GM23338 (cell line): ENCODE measurements at regions not wholly inside any gene's neighbourhood (a gene's known extent, or its start where the extent isn't known, plus 50 kb on each side); places are given as distances from the start of the nearest gene placed in this dataset.
"Not testable (repeated sequence)": the region's sequence is repeated elsewhere in the genome, so short reads cannot be mapped to it uniquely, and the experiment has no call there.

ENCODE experiments used
- ATAC-seq: fragments of 200-7000 bp; cut with Tn5 transposase; 3 replicates; pipeline ENCODE4 v1.9.1; 2020
- DNase-seq: peaks from one replicate; pipeline ENCODE4 v3.0.0-alpha.2; 2015; ENCODE audit warnings: low spot score
- H2AFZ ChIP-seq: fragments of 200-600 bp; sonication (generic); 2 replicates; pipeline ENCODE4 v1.8.0; 2016; ENCODE audit warnings: antibody characterized with exemption, mild to moderate bottlenecking, moderate library complexity
- H3F3A ChIP-seq: fragments of 200-600 bp; sonication (generic); replicated peaks from 2 replicates; pipeline ENCODE4 v1.8.0; 2017; ENCODE audit warnings: antibody characterized with exemption, mixed run types, low read depth
- H3K27ac ChIP-seq: fragments of 200-600 bp; sonication (generic); 2 replicates; pipeline ENCODE4 v1.6.1; 2016; ENCODE audit warnings: low read depth
- H3K27me3 ChIP-seq: fragments of 200-600 bp; sonication (generic); 2 replicates; pipeline ENCODE4 v1.8.0; 2016; ENCODE audit warnings: mild to moderate bottlenecking, mixed run types, moderate library complexity; ENCODE audit not compliant: insufficient read depth
- H3K36me3 ChIP-seq: fragments of 200-600 bp; sonication (generic); 2 replicates; pipeline ENCODE4 v1.8.0; 2016; ENCODE audit warnings: mild to moderate bottlenecking; ENCODE audit not compliant: insufficient read depth
- H3K4me1 ChIP-seq: fragments of 200-600 bp; sonication (generic); 2 replicates; pipeline ENCODE4 v1.8.0; 2016; ENCODE audit warnings: mild to moderate bottlenecking, moderate library complexity; ENCODE audit not compliant: insufficient read depth
- H3K4me2 ChIP-seq: fragments of 200-600 bp; sonication (generic); 2 replicates; pipeline ENCODE4 v1.7.1; 2017; ENCODE audit warnings: mixed run types
- H3K4me3 ChIP-seq: fragments of 200-600 bp; sonication (generic); 2 replicates; pipeline ENCODE4 v1.6.1; 2016; ENCODE audit warnings: mixed run types
- H3K79me2 ChIP-seq: fragments of 200-600 bp; sonication (generic); replicated peaks from 2 replicates; pipeline ENCODE4 v1.8.0; 2017; ENCODE audit warnings: mild to moderate bottlenecking; ENCODE audit not compliant: insufficient read depth
- H3K9me2 ChIP-seq: fragments of 200-600 bp; sonication (generic); 2 replicates; pipeline ENCODE4 v1.8.0; 2017; ENCODE audit not compliant: insufficient read depth
- H4K20me1 ChIP-seq: fragments of 200-600 bp; sonication (generic); replicated peaks from 2 replicates; pipeline ENCODE4 v1.8.0; 2017; ENCODE audit warnings: mild to moderate bottlenecking; ENCODE audit not compliant: insufficient read depth
- H3K27ac Mint-ChIP-seq: 2 replicates; pipeline ENCODE4 v1.8.0; 2020; ENCODE audit warnings: inconsistent platforms, mild to moderate bottlenecking, moderate library complexity, mixed read lengths
- H3K27me3 Mint-ChIP-seq: 3 replicates; pipeline ENCODE4 v1.8.0; 2022; ENCODE audit warnings: low read depth, mild to moderate bottlenecking, moderate library complexity, mixed read lengths, inconsistent platforms; ENCODE audit not compliant: insufficient read depth, poor library complexity
- H3K36me3 Mint-ChIP-seq: 3 replicates; pipeline ENCODE4 v1.8.0; 2021; ENCODE audit warnings: low read depth, mild to moderate bottlenecking, inconsistent platforms, moderate library complexity, mixed read lengths
- H3K4me1 Mint-ChIP-seq: 3 replicates; pipeline ENCODE4 v1.8.0; 2020; ENCODE audit warnings: mild to moderate bottlenecking, inconsistent platforms, mixed read lengths
- H3K4me3 Mint-ChIP-seq: 3 replicates; pipeline ENCODE4 v1.8.0; 2021; ENCODE audit warnings: moderate library complexity, mild to moderate bottlenecking, inconsistent platforms, mixed read lengths
- H3K9me3 Mint-ChIP-seq: 3 replicates; pipeline ENCODE4 v1.8.0; 2020; ENCODE audit warnings: moderate library complexity, mild to moderate bottlenecking, inconsistent platforms, mixed read lengths
- CREB1 ChIP-seq: fragments of 250-450 bp; sonication (Bioruptor Pico); IDR thresholded peaks from 2 replicates; pipeline ENCODE4 v1.5.0; 2020; ENCODE audit warnings: low read depth, mild to moderate bottlenecking, moderate library complexity
- EZH2 ChIP-seq: fragments of 200-600 bp; sonication (generic); IDR thresholded peaks from one replicate; pipeline ENCODE4 v1.8.0; 2017; ENCODE audit warnings: antibody characterized with exemption, mild to moderate bottlenecking, low read depth; ENCODE audit not compliant: unreplicated experiment
- NANOG ChIP-seq: IDR thresholded peaks from 2 replicates; pipeline ENCODE4 v1.6.1; 2016; ENCODE audit warnings: antibody characterized with exemption, borderline replicate concordance
- POLR2AphosphoS5 ChIP-seq: IDR thresholded peaks from 2 replicates; pipeline ENCODE4 v1.6.1; 2016; ENCODE audit warnings: antibody characterized with exemption, low read depth
- STAT1 ChIP-seq: IDR thresholded peaks from one replicate; pipeline ENCODE4 v1.6.1; 2016; ENCODE audit warnings: antibody characterized with exemption; ENCODE audit not compliant: unreplicated experiment
- ZNF331 ChIP-seq: fragments of 250-450 bp; sonication (Bioruptor Pico); IDR thresholded peaks from 2 replicates; pipeline ENCODE4 v1.5.0; 2020; ENCODE audit warnings: low read depth, mild to moderate bottlenecking, moderate library complexity

DNA sequence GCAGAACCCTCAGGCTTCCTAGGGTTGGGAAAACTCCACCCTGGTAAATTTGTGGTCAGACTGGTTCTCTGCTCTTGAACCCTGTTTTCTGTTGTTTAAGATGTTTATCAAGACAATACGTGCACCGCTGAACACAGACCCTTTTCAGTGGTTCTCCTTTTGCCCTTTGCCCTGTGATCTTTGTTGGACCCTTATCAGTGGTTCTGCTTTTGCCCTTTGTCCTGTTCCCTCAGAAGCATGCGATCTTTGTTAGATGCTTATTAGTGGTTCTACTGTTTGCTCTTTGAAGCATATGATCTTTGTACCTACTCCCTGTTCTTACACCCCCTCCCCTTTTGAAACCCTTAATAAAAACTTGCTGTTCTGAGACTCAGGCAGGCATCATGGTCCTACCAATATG lies 93.6 kb upstream of the CEP78 start:
- not testable (repeated sequence) for H2AFZ ChIP-seq, DNase-seq, H3K9me2 ChIP-seq, H3K4me3 ChIP-seq, H4K20me1 ChIP-seq, H3K79me2 ChIP-seq, H3K36me3 Mint-ChIP-seq, H3K36me3 ChIP-seq, H3K27me3 Mint-ChIP-seq, H3K4me1 ChIP-seq, H3K27me3 ChIP-seq, H3K4me2 ChIP-seq, ATAC-seq, H3K27ac ChIP-seq, H3K4me1 Mint-ChIP-seq, H3K27ac Mint-ChIP-seq, H3F3A ChIP-seq, H3K4me3 Mint-ChIP-seq
- H3K9me3 Mint-ChIP-seq = peaks cover 28% of the 10 kb centered on the region

DNA sequence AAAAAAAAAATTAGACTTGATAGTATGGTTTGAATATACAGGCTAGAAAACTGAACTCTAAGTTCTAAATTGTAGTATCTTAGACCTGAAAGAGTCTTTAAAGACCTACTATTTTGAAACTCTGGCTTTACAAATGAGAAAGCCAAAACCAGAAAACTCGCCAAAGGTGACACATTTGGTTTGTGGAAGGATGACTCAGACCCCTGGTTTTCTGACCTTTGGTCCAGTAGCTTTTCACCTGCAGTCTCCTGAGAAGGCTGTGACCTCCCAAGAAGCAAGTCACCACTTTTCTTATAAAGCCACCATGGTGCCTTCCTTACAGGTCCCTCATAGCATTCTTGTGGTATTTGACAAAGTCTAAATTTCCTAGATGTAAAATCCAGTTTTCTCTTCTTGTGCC lies 102.1 kb upstream of the CEP78 start:
- Histone ChIP-seq H3F3A (no peaks in the 10 kb centered on the region), H3K27me3 (no peaks in the 10 kb centered on the region), H4K20me1 (no peaks in the 10 kb centered on the region), H3K4me1 (no peaks in the 10 kb centered on the region), H3K79me2 (no peaks in the 10 kb centered on the region), H2AFZ (no peak overlapping the region), H3K36me3 (no peaks in the 10 kb centered on the region), H3K27ac (no peak overlapping the region), H3K9me2 (no peaks in the 10 kb centered on the region), H3K4me3 (no peak overlapping the region), H3K4me2 (no peak overlapping the region)
- H3K36me3 Mint-ChIP-seq = no peaks in the 10 kb centered on the region
- H3K4me3 Mint-ChIP-seq = no peak overlapping the region
- peaks cover 2% of the 10 kb centered on the region; the same call in 1 of the 3 replicates for H3K4me1 Mint-ChIP-seq
- H3K27ac Mint-ChIP-seq = no peak overlapping the region
- TF ChIP-seq POLR2AphosphoS5 = no peak
- TF ChIP-seq STAT1 = no peak
- peaks cover 6% of the 10 kb centered on the region; the same call in 1 of the 3 replicates for H3K9me3 Mint-ChIP-seq
- ATAC-seq (no peak), DNase-seq (no peak)
- H3K27me3 Mint-ChIP-seq = no peaks in the 10 kb centered on the region

- Histone ChIP-seq H3F3A (no peaks in the 10 kb centered on the region), H2AFZ (peak overlapping the region; percentile 6; the same call in 1 of the 2 replicates), H3K36me3 (no peaks in the 10 kb centered on the region), H3K79me2 (no peaks in the 10 kb centered on the region), H3K27ac (no peak overlapping the region), H3K9me2 (no peaks in the 10 kb centered on the region), H3K4me3 (no peak overlapping the region), H3K4me2 (no peak overlapping the region), H4K20me1 (no peaks in the 10 kb centered on the region), H3K27me3 (no peaks in the 10 kb centered on the region), H3K4me1 (no peaks in the 10 kb centered on the region)
- TF ChIP-seq EZH2 = no peak
- H3K27ac Mint-ChIP-seq = no peak overlapping the region
- no peaks in the 10 kb centered on the region for H3K27me3 Mint-ChIP-seq
- peaks cover 2% of the 10 kb centered on the region; the same call in 1 of the 3 replicates for H3K4me1 Mint-ChIP-seq
- no peaks in the 10 kb centered on the region for H3K36me3 Mint-ChIP-seq
- H3K9me3 Mint-ChIP-seq = peaks cover 1% of the 10 kb centered on the region; the same call in 1 of the 3 replicates
- DNase-seq (no peak), ATAC-seq (no peak)
- no peak overlapping the region for H3K4me3 Mint-ChIP-seq
Observed at GRCh38 chr9:78132701-78133058, 101.1 kb upstream of the GNAQ start.

- Histone ChIP-seq H3F3A (no peaks in the 10 kb centered on the region), H3K4me1 (no peaks in the 10 kb centered on the region), H3K4me2 (no peak overlapping the region), H3K27ac (no peak overlapping the region), H2AFZ (peak overlapping the region; percentile 6; the same call in 1 of the 2 replicates), H3K36me3 (no peaks in the 10 kb centered on the region), H3K27me3 (no peaks in the 10 kb centered on the region), H3K4me3 (no peak overlapping the region), H4K20me1 (no peaks in the 10 kb centered on the region), H3K79me2 (no peaks in the 10 kb centered on the region), H3K9me2 (no peaks in the 10 kb centered on the region)
- TF ChIP-seq CREB1 (CRISPR knock-in tag) (no peak), ZNF331 (no peak), NANOG (no peak)
- ATAC-seq = no peak
- H3K27ac Mint-ChIP-seq = no peak overlapping the region
- no peak overlapping the region for H3K4me3 Mint-ChIP-seq
- no peaks in the 10 kb centered on the region for H3K27me3 Mint-ChIP-seq
- H3K36me3 Mint-ChIP-seq = no peaks in the 10 kb centered on the region
- peaks cover 2% of the 10 kb centered on the region; the same call in 1 of the 3 replicates for H3K4me1 Mint-ChIP-seq
- no peaks in the 10 kb centered on the region for H3K9me3 Mint-ChIP-seq
- DNase-seq = no peak
Observed at GRCh38 chr9:78131969-78132700, 100.5 kb upstream of the GNAQ start.
